ENCODE measurements at regions not wholly inside any gene's neighbourhood (a gene's known extent, or its start where the extent isn't known, plus 50 kb on each side); places are given as distances from the start of the nearest gene placed in this dataset.

DNA sequence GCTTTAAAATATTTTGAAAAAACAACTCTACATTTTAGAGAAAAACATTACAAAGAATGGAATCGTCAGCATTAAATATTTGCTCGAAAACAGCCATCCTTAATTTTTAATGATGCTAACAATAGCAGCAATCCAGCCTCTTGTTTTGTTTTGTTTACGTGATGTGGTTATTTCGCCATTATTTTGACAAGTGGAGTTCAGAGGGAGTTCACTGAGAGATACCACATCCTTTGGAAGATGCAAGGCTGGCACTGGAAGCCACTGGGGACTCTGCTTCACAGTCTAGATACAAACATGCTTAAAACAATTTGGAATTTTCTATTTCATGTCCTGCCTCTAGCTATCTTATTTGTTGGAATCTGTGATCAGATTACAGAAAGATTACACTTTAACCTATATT, 556.3 kb downstream of the PCDH17 start:
- TF ChIP-seq, protein P1, sequence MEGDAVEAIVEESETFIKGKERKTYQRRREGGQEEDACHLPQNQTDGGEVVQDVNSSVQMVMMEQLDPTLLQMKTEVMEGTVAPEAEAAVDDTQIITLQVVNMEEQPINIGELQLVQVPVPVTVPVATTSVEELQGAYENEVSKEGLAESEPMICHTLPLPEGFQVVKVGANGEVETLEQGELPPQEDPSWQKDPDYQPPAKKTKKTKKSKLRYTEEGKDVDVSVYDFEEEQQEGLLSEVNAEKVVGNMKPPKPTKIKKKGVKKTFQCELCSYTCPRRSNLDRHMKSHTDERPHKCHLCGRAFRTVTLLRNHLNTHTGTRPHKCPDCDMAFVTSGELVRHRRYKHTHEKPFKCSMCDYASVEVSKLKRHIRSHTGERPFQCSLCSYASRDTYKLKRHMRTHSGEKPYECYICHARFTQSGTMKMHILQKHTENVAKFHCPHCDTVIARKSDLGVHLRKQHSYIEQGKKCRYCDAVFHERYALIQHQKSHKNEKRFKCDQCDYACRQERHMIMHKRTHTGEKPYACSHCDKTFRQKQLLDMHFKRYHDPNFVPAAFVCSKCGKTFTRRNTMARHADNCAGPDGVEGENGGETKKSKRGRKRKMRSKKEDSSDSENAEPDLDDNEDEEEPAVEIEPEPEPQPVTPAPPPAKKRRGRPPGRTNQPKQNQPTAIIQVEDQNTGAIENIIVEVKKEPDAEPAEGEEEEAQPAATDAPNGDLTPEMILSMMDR (IDR thresholded peaks at IDR 0.05), result no peak
- DNase-seq (ENCODE audit: low spot score) (no peak), ATAC-seq (ENCODE audit: low FRiP score) (no peak)

DNA sequence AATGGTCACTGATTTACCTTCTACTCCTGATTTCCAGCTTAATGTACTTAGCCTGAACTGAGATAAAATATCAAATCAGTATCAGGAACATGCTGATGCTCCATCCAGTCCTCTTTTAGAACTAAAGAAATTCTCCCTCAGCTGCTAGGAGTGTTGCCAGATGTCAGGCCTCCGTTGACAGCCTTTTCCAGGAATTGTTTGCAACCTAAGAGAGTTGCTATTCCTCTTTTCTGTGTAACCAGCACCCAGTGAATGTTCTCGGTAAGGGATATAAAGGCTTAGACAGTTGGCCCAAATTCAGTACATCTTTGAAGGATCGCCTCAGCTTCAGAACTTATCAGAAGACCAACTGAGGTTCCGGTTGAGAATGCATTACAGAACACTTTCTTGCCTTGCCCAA, 559.0 kb downstream of the PCDH17 start:
- ATAC-seq (ENCODE audit: low FRiP score) (no peak), DNase-seq (ENCODE audit: low spot score) (no peak)
- TF ChIP-seq, protein P1 (IDR thresholded peaks at IDR 0.05), result no peak

DNA sequence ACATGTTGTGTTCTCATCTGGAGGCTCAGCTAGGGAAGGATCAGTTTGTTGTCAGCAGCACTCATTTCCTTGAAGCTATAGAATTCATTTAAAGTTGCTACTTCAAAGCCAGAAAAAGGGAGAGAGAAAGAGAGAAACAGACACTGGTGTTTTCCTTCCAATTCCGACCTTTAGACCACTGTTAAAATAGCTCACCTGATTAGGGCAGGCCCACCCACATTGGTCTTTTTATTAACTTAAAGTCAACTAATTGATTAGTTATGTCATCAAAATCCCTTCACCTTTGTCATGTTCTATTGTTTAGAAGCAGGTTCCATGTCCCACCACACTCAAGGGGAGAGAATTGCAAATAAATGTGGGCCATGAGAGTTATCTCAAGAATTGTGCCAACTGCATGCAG, 560.2 kb downstream of the PCDH17 start:
- ATAC-seq (ENCODE audit: low FRiP score) (no peak), DNase-seq (ENCODE audit: low spot score) (no peak)
- TF ChIP-seq, protein P1 (IDR thresholded peaks at IDR 0.05), result no peak

DNA sequence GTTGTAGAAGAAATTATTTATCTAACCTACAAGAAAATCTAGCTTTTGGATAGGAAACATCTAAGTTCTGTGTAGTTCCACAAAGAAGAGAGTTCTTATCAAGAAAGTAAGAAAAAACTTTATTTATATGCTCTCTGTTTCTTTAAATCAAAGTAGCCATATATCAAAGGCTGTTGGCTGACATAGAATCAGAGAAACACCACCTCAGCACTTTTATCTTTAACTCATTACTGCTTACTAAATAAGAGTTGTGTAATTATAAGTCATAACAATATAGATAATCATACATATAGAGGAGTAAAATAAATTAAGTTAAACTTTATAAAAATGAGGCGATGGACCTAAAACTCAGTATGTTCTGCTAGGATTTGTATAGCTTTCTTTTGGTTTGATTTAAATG, 570.6 kb downstream of the PCDH17 start:
- DNase-seq (ENCODE audit: low spot score) (no peak), ATAC-seq (ENCODE audit: low FRiP score) (no peak)
- TF ChIP-seq, protein P1 (IDR thresholded peaks at IDR 0.05), result no peak

DNA sequence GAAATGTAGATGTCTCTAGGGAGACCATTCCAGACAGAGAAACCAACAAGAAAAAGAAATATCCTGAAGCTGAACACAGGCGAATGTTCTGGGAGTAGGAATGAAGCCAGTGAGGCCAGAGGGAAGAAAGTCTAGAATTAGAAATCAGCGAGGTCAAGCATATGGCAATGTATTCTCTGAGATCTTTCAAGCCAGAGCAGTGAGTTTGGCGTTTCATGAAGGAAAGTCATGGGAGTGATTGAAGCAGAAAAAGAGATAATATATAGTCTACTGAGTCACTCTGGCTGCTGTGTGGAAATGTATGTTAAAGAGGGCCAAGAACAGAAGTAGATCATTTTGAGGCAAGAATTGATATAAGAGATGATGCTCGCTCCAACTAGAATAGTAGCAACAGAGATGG, 576.0 kb downstream of the PCDH17 start:
- DNase-seq (ENCODE audit: low spot score), result no peak
- TF ChIP-seq, protein P1 (IDR thresholded peaks at IDR 0.05), result no peak
- no peak for ATAC-seq (ENCODE audit: low FRiP score)

DNA sequence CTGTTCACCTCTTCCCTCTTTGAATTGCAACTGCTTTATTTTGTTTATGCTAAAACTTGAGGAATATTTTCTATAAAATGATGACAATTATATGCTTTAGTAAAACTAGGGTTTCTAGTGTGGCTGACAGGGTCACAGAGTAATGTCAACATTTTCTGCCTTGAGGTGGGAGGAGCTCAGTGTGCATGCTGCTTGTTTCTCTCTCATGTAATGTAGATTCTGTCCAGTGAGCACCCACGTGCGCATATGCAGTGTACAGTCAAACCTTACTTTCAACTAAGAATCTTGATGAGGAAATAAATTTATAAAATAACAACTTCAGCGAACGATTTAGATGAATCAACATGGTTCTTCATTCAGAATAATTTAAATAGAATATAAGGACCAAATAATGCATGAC, 603.9 kb downstream of the PCDH17 start:
- TF ChIP-seq, protein P1 (IDR thresholded peaks at IDR 0.05), result no peak
- no peak for ATAC-seq (ENCODE audit: low FRiP score)

DNA sequence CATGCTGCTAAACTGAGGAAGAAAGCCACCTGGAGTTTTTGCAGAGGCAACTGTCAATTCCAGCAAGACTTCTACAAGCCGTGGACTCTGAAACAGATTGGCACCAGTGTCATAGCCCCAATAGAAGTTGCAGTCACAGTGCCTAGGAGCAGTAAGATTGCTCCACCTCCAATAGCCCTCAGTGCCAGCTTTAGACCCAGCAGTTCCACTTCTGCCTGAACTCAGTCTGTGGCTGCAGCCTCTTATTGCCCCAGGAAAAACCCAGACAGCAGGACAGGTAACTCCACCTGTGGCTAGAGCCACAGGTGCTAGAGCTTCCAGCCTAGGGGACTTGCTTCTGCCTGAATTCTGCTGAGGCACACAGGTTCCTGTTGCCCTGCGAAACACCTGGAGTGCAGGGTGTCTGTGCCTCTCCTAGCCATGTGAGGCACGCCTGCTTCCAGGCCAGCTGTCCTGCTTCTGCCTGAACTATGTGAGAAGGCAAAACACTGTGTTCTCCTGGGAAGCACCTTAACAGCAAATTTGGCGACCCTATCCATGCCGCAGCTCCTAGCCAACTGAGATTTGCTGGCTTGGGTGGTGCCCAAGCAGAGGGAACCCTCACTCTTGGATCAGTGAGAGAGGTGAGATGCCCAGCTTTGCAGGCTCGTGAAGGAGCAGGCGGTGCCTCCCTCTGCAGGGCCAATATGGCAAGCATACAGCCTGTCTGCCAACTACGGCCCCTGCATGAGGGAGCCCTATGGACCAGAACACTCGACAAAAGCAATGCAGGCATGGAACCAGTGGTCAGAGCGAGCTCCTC, 607.6 kb downstream of the PCDH17 start:
- ATAC-seq (ENCODE audit: low FRiP score), result no peak
- TF ChIP-seq, protein P1 (IDR thresholded peaks at IDR 0.05), result no peak

More for the DNA sequence above, 603.9 kb downstream of the PCDH17 start:
- DNase-seq (ENCODE audit: low spot score), result no peak

More for the DNA sequence above, 607.6 kb downstream of the PCDH17 start:
- no peak for DNase-seq (ENCODE audit: low spot score)
